HCT116 (cell line): ENCODE measurements at regions not wholly inside any gene's neighbourhood (a gene's known extent, or its start where the extent isn't known, plus 50 kb on each side); places are given as distances from the start of the nearest gene placed in this dataset.

Experiments
- ATAC-seq: fragments of 200-7000 bp; cut with Tn5 transposase; 2 replicates; pipeline ENCODE4 v1.9.1; 2020; ENCODE audit warnings: mild to moderate bottlenecking, moderate library complexity
- BruUV-seq: library from RNA; stranded (reverse); fragments of 400-500 nt; replicated peaks from 2 replicates; lab custom pipeline; 2021; lab: Mats Ljungman, UMichigan
- CTCF ChIA-PET: fragments of 300-600 bp; sonication (Branson Sonifier 250); formaldehyde crosslinking; loops from one replicate; lab custom pipeline; 2021; ENCODE audit warnings: antibody characterized with exemption; lab: Charles Lee
- POLR2A ChIA-PET: fragments of 300-600, 350-600 bp; sonication (Branson Sonifier 250); formaldehyde crosslinking; loops from one replicate; lab custom pipeline; 2021; ENCODE audit warnings: antibody characterized with exemption; lab: Charles Lee
- RAD21 ChIA-PET, 2 experiments: fragments of 300-600 bp; sonication (Branson Sonifier 250); formaldehyde crosslinking; loops; one replicate each; lab custom pipeline; 2023; ENCODE audit warnings: low total read pairs in 2 of 2; ENCODE audit not compliant: uncharacterized antibody in 2 of 2, unreplicated experiment in 2 of 2, low non-redundant PET in 1 of 2; lab: Charles Lee
- DNase-seq: peaks from one replicate; pipeline ENCODE4 v3.0.0-alpha.2; 2010; ENCODE audit warnings: low read depth, low spot score
- H2AFZ ChIP-seq: fragments of 200-600 bp; shearing (Covaris generic), sonication (generic); 2 replicates; pipeline ENCODE4 v1.6.1; 2017; ENCODE audit warnings: low read depth, mixed run types, mixed read lengths, antibody characterized with exemption, low read length; ENCODE audit not compliant: poor library complexity, severe bottlenecking
- H3K27ac ChIP-seq: 2 replicates; pipeline ENCODE4 v1.5.1; 2012; ENCODE audit warnings: low read depth, low read length
- H3K27me3 ChIP-seq: fragments of 200-600 bp; sonication (generic); 2 replicates; pipeline ENCODE4 v1.6.1; 2016; ENCODE audit warnings: mixed run types, low read length, mixed read lengths; ENCODE audit not compliant: insufficient read depth
- H3K36me3 ChIP-seq, 2 experiments: fragments of 200-500 bp in 1 of 2; fragments of 200-600 bp in 1 of 2; sonication (Bioruptor generic) in 1 of 2; sonication (generic) in 1 of 2; 2 replicates each; pipeline versions ENCODE4 v1.5.1 to v1.6.1; 2014 to 2016; ENCODE audit warnings: low read length in 2 of 2, inconsistent platforms in 1 of 2, mixed read lengths in 1 of 2, mixed run types in 1 of 2; ENCODE audit not compliant: insufficient read depth in 2 of 2, control insufficient read depth in 1 of 2
- H3K4me1 ChIP-seq, 2 experiments: fragments of 200-600 bp in 1 of 2; sonication (generic) in 1 of 2; 2 replicates each; pipeline versions ENCODE4 v1.5.1 to v1.6.1; 2012 to 2017; ENCODE audit warnings: low read length in 2 of 2, inconsistent platforms in 1 of 2, mild to moderate bottlenecking in 1 of 2, mixed read lengths in 1 of 2, mixed run types in 1 of 2, moderate library complexity in 1 of 2; ENCODE audit not compliant: insufficient read depth in 2 of 2, control insufficient read depth in 1 of 2
- H3K4me2 ChIP-seq: fragments of 200-600 bp; sonication (generic); 2 replicates; pipeline ENCODE4 v1.6.1; 2017; ENCODE audit warnings: mixed run types, low read length, mixed read lengths
- H3K4me3 ChIP-seq, 2 experiments: fragments of 200-600 bp in 1 of 2; sonication (generic) in 1 of 2; replicated peaks in 1 of 2; 2 replicates each; pipeline ENCODE4 v1.5.1; 2011 to 2016; ENCODE audit warnings: low read length in 2 of 2, control low read depth in 1 of 2, low read depth in 1 of 2, mild to moderate bottlenecking in 1 of 2, mixed read lengths in 1 of 2, mixed run types in 1 of 2
- H3K79me2 ChIP-seq: fragments of 200-600 bp; sonication (generic); 2 replicates; pipeline ENCODE4 v1.6.1; 2017; ENCODE audit warnings: mild to moderate bottlenecking, mixed run types, low read length, moderate library complexity, mixed read lengths; ENCODE audit not compliant: insufficient read depth
- H3K9ac ChIP-seq: fragments of 200-600 bp; sonication (generic); 2 replicates; pipeline ENCODE4 v1.6.1; 2016; ENCODE audit warnings: low read length, mixed read lengths
- H3K9me2 ChIP-seq: fragments of 200-600 bp; sonication (generic), shearing (Covaris generic); 2 replicates; pipeline ENCODE4 v1.6.1; 2017; ENCODE audit warnings: mixed run types, mild to moderate bottlenecking, moderate library complexity; ENCODE audit not compliant: insufficient read depth
- H3K9me3 ChIP-seq, 2 experiments: fragments of 200-500 bp in 1 of 2; fragments of 200-600 bp in 1 of 2; sonication (Bioruptor generic) in 1 of 2; sonication (generic) in 1 of 2; 2 replicates each; pipeline ENCODE4 v1.6.1; 2014 to 2017; ENCODE audit warnings: low read length in 2 of 2, mixed read lengths in 2 of 2, inconsistent platforms in 1 of 2, low read depth in 1 of 2, mild to moderate bottlenecking in 1 of 2, mixed run types in 1 of 2, moderate library complexity in 1 of 2; ENCODE audit not compliant: control insufficient read depth in 1 of 2, insufficient read depth in 1 of 2
- H4K20me1 ChIP-seq: fragments of 200-600 bp; sonication (generic), shearing (Covaris generic); 2 replicates; pipeline ENCODE4 v1.6.1; 2017; ENCODE audit warnings: mixed run types, mild to moderate bottlenecking, moderate library complexity; ENCODE audit not compliant: insufficient read depth
- EGR1 ChIP-seq: IDR thresholded peaks from 2 replicates; pipeline ENCODE4 v1.6.1; 2012; ENCODE audit warnings: low read depth
- ELF1 ChIP-seq: IDR thresholded peaks from 2 replicates; pipeline ENCODE4 v1.6.1; 2012; ENCODE audit warnings: low read depth, borderline replicate concordance
- EZH2 ChIP-seq: fragments of 200-600 bp; sonication (generic); IDR thresholded peaks from 2 replicates; pipeline ENCODE4 v1.6.1; 2017; ENCODE audit warnings: antibody characterized with exemption, mixed run types
- EZH2phosphoT487 ChIP-seq: fragments of 200-600 bp; IDR thresholded peaks from 2 replicates; pipeline ENCODE4 v1.6.1; 2018; ENCODE audit warnings: antibody characterized with exemption, borderline replicate concordance
- JUND ChIP-seq: IDR thresholded peaks from 2 replicates; pipeline ENCODE4 v1.6.1; 2012
- POLR2A ChIP-seq: IDR thresholded peaks from 2 replicates; pipeline ENCODE4 v1.7.0; 2011; ENCODE audit warnings: borderline replicate concordance; ENCODE audit not compliant: insufficient read depth, insufficient read length; ENCODE audit errors: extremely low read depth
- RAD21 ChIP-seq: IDR thresholded peaks from 2 replicates; pipeline ENCODE4 v1.6.1; 2012; ENCODE audit warnings: low read depth, mild to moderate bottlenecking
- SIN3A ChIP-seq: IDR thresholded peaks from 2 replicates; pipeline ENCODE4 v1.6.1; 2012; ENCODE audit warnings: low read depth
- SRF ChIP-seq: IDR thresholded peaks from 2 replicates; pipeline ENCODE4 v1.6.1; 2012; ENCODE audit warnings: low read depth
- TCF7L2 ChIP-seq: IDR thresholded peaks from 2 replicates; pipeline ENCODE4 v1.7.0; 2011; ENCODE audit warnings: borderline replicate concordance, inconsistent platforms; ENCODE audit not compliant: insufficient read depth, insufficient read length; ENCODE audit errors: extremely low read depth
- YY1 ChIP-seq: IDR thresholded peaks from 2 replicates; pipeline ENCODE4 v1.6.1; 2011; ENCODE audit warnings: low read length, low read depth, moderate library complexity, mild to moderate bottlenecking; ENCODE audit not compliant: insufficient replicate concordance; ENCODE audit errors: extremely low read depth
- ZFX ChIP-seq: fragments of 450-650 bp; IDR thresholded peaks from 2 replicates; pipeline ENCODE4 v1.6.1; 2017
- ZNF274 ChIP-seq: fragments of 200-500 bp; sonication (Bioruptor generic); IDR thresholded peaks from 2 replicates; pipeline ENCODE4 v1.6.1; 2014; ENCODE audit warnings: mild to moderate bottlenecking, low read depth, low read length, inconsistent platforms
- intact Hi-C: fragments of 100-400 bp; cut with micrococcal nuclease; formaldehyde crosslinking; loops from 2 replicates; pipeline ENCODE4 v1.10.0; 2022
- TF ChIP-seq, protein P1 (sequence below): IDR thresholded peaks from 2 replicates; pipeline ENCODE4 v1.6.1; 2012
- TF ChIP-seq, protein P2 (sequence below): IDR thresholded peaks from 2 replicates; pipeline ENCODE4 v1.6.1; 2011; ENCODE audit warnings: mild to moderate bottlenecking, low read length, moderate library complexity; ENCODE audit not compliant: insufficient replicate concordance; ENCODE audit errors: extremely low read depth
- TF ChIP-seq, protein P3 (sequence below), 3 experiments: fragments of 200-600 bp in 1 of 3; sonication (generic) in 1 of 3; IDR thresholded peaks in 2 of 3; conservative IDR thresholded peaks in 1 of 3; 2 replicates each; pipeline ENCODE4 v1.5.1; 2012 to 2017; ENCODE audit warnings: low read depth in 2 of 3, low read length in 2 of 3, antibody characterized with exemption in 1 of 3, borderline replicate concordance in 1 of 3, control low read depth in 1 of 3, mild to moderate bottlenecking in 1 of 3, mixed read lengths in 1 of 3, mixed run types in 1 of 3, moderate library complexity in 1 of 3; ENCODE audit not compliant: insufficient read depth in 1 of 3

DNA sequence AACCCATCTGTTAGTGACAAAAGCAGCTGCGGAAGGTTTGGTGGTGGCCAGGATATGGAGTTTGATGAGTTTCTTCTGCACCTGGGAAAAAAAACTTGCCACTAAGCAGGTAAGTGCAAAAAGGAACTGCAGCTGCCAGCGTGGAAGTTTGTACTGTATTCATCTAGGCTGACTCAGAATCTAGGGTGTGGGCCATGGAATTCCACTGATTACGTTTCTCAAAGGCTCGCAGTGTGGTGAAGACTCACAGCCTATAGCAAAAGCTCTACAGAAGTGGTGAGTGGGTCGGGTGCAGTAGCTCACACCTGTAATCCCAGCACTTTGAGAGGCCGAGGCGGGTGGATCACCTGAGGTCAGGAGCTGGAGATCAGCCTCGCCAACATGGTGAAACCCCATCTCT is 334.6 kb upstream of the GRM7 start:
- no peak overlapping the region for H3K27ac ChIP-seq
- ChIA-PET RAD21 (no interaction called here), POLR2A (no interaction called here), CTCF (no interaction called here)
- H3K79me2 ChIP-seq, result no peaks in the 10 kb centered on the region
- H3K36me3 ChIP-seq, result no peaks in the 10 kb centered on the region
- intact Hi-C loops, result no loop called here
- peak; percentile 6 for DNase-seq
- no peak overlapping the region for H3K9ac ChIP-seq
- H2AFZ ChIP-seq, result no peak overlapping the region
- no peaks in the 10 kb centered on the region for H3K27me3 ChIP-seq
- no peaks in the 10 kb centered on the region for H3K9me2 ChIP-seq
- no peaks in the 10 kb centered on the region for H4K20me1 ChIP-seq
- ATAC-seq, result no peak
- TF ChIP-seq, protein P1, sequence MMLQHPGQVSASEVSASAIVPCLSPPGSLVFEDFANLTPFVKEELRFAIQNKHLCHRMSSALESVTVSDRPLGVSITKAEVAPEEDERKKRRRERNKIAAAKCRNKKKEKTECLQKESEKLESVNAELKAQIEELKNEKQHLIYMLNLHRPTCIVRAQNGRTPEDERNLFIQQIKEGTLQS, result no peak
- TF ChIP-seq TCF7L2 (no peak), RAD21 (no peak), YY1 (no peak), SRF (no peak), ZFX (no peak)
- H3K4me1 ChIP-seq, result peaks cover 0 to 7% of the 10 kb centered on the region in 2 experiments; a peak in 2 of 4 replicates
- H3K9me3 ChIP-seq, result no peaks in the 10 kb centered on the region
- H3K4me3 ChIP-seq, result no peak overlapping the region
- no TSS peak for BruUV-seq
- no peak overlapping the region for H3K4me2 ChIP-seq

DNA sequence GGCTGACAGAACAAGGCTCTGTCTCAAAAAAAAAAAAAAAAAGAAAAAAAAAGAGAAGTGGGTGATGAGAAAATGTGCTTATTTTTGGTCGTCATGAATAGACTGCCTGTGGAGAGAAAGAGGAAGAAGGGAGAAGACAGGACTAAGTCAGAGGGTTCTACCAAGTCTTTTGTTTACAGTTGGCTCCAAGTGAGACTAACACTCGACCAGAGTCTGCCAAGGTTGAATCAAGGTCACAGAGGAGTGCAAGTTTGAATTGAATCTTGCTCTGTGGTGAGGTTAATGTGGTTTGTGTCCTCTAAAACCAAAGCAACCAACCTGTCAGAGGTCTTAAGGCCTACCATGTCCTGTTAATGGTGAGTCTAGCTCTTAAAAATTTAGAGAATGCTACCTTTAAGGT is 334.1 kb upstream of the GRM7 start:
- CTCF ChIA-PET, result no interaction called here

More for the DNA sequence above, 334.1 kb upstream of the GRM7 start:
- H3K4me1 ChIP-seq, result peaks cover 0 to 7% of the 10 kb centered on the region in 2 experiments; a peak in 2 of 4 replicates
- H3K9me2 ChIP-seq, result no peaks in the 10 kb centered on the region
- ATAC-seq (no peak), DNase-seq (no peak)
- H3K9ac ChIP-seq, result no peak overlapping the region
- ChIA-PET RAD21 (no interaction called here), POLR2A (no interaction called here)
- H3K79me2 ChIP-seq, result no peaks in the 10 kb centered on the region
- no peaks in the 10 kb centered on the region for H3K36me3 ChIP-seq
- no peak overlapping the region for H3K4me2 ChIP-seq
- no peak overlapping the region for H3K4me3 ChIP-seq
- H4K20me1 ChIP-seq, result no peaks in the 10 kb centered on the region
- TF ChIP-seq, protein P2, sequence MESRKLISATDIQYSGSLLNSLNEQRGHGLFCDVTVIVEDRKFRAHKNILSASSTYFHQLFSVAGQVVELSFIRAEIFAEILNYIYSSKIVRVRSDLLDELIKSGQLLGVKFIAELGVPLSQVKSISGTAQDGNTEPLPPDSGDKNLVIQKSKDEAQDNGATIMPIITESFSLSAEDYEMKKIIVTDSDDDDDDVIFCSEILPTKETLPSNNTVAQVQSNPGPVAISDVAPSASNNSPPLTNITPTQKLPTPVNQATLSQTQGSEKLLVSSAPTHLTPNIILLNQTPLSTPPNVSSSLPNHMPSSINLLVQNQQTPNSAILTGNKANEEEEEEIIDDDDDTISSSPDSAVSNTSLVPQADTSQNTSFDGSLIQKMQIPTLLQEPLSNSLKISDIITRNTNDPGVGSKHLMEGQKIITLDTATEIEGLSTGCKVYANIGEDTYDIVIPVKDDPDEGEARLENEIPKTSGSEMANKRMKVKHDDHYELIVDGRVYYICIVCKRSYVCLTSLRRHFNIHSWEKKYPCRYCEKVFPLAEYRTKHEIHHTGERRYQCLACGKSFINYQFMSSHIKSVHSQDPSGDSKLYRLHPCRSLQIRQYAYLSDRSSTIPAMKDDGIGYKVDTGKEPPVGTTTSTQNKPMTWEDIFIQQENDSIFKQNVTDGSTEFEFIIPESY, result no peak
- TF ChIP-seq ZFX (no peak), EZH2 (no peak), POLR2A (no peak), ZNF274 (no peak), TCF7L2 (no peak), RAD21 (no peak), EZH2phosphoT487 (no peak), ELF1 (no peak), SIN3A (no peak), EGR1 (no peak), JUND (no peak)
- TF ChIP-seq, protein P1, result no peak
- TF ChIP-seq, protein P3, sequence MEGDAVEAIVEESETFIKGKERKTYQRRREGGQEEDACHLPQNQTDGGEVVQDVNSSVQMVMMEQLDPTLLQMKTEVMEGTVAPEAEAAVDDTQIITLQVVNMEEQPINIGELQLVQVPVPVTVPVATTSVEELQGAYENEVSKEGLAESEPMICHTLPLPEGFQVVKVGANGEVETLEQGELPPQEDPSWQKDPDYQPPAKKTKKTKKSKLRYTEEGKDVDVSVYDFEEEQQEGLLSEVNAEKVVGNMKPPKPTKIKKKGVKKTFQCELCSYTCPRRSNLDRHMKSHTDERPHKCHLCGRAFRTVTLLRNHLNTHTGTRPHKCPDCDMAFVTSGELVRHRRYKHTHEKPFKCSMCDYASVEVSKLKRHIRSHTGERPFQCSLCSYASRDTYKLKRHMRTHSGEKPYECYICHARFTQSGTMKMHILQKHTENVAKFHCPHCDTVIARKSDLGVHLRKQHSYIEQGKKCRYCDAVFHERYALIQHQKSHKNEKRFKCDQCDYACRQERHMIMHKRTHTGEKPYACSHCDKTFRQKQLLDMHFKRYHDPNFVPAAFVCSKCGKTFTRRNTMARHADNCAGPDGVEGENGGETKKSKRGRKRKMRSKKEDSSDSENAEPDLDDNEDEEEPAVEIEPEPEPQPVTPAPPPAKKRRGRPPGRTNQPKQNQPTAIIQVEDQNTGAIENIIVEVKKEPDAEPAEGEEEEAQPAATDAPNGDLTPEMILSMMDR (IDR thresholded peaks at IDR 0.05 in 2 of 3, conservative IDR thresholded peaks at IDR 0.05 in 1 of 3; ENCODE audit: borderline replicate concordance in 1 of 3, insufficient read depth in 1 of 3, low read depth in 2 of 3, low read length in 2 of 3), result no peak
- no peak overlapping the region for H2AFZ ChIP-seq
- intact Hi-C loops, result no loop called here
- H3K27ac ChIP-seq, result no peak overlapping the region
- BruUV-seq, result no TSS peak
- no peaks in the 10 kb centered on the region for H3K9me3 ChIP-seq
- 0 out of 2 replicates have a peak, but pooled peaks cover 4% of the 10 kb centered on the region for H3K27me3 ChIP-seq
